Fibroblast of mammary gland (primary cell): ENCODE measurements at regions not wholly inside any gene's neighbourhood (a gene's known extent, or its start where the extent isn't known, plus 50 kb on each side); places are given as distances from the start of the nearest gene placed in this dataset.

Source experiments
- DNase-seq: peaks from one replicate; pipeline ENCODE4 v3.0.0-alpha.2; 2010; ENCODE audit warnings: low read depth
- H3K4me3 ChIP-seq: 2 replicates; pipeline ENCODE4 v1.5.1; 2011; ENCODE audit warnings: low read depth, mild to moderate bottlenecking, low read length, moderate library complexity; ENCODE audit not compliant: control insufficient read depth
- TF ChIP-seq, protein P1 (sequence below): conservative IDR thresholded peaks from 2 replicates; pipeline ENCODE4 v1.5.1; 2011; ENCODE audit warnings: low read depth, low read length, inconsistent platforms; ENCODE audit not compliant: control insufficient read depth, insufficient read depth

DNA sequence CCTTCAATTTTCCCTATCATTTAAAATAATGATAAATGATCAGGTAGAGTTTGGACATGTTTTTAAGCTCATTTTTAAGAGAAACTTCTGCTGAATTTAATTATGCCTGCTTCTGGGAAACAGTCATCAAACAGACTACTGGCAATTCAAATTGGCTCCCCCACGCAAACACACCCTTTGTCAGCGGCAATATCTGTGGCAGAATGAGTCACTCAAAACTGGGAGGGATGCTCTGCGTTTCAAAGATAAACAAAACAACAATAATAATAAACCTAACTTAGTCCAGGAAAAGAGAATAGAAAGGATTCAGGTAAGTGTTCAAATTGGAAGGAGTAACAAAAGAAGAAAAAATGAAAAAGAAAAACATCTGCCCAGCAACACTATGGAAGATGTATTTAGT lies 108.1 kb upstream of the ERCC4 start:
- TF ChIP-seq, protein P1, sequence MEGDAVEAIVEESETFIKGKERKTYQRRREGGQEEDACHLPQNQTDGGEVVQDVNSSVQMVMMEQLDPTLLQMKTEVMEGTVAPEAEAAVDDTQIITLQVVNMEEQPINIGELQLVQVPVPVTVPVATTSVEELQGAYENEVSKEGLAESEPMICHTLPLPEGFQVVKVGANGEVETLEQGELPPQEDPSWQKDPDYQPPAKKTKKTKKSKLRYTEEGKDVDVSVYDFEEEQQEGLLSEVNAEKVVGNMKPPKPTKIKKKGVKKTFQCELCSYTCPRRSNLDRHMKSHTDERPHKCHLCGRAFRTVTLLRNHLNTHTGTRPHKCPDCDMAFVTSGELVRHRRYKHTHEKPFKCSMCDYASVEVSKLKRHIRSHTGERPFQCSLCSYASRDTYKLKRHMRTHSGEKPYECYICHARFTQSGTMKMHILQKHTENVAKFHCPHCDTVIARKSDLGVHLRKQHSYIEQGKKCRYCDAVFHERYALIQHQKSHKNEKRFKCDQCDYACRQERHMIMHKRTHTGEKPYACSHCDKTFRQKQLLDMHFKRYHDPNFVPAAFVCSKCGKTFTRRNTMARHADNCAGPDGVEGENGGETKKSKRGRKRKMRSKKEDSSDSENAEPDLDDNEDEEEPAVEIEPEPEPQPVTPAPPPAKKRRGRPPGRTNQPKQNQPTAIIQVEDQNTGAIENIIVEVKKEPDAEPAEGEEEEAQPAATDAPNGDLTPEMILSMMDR = no peak
- H3K4me3 ChIP-seq = no peak overlapping the region
- DNase-seq = no peak

DNA sequence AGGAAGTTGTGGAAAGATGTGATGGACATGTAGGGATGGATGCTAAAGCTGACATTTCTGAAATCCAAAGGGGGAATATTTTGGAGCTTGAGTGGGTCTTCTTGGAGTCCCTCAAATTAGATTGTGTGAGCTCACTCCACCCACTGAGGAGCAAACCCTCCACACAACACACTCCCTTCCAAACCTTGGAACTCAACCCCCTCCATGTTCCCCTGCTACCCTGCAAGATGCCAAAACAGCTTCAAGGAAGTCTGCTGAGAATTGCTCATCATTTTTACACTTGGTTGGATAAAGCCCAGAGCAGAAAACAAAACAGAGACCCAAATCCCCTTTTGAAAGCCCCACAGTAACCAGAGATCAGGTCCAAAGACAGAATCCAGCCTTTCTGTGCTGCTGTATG lies 103.3 kb upstream of the ERCC4 start:
- TF ChIP-seq, protein P1 = no peak
- no peak overlapping the region for H3K4me3 ChIP-seq
- DNase-seq = no peak

DNA sequence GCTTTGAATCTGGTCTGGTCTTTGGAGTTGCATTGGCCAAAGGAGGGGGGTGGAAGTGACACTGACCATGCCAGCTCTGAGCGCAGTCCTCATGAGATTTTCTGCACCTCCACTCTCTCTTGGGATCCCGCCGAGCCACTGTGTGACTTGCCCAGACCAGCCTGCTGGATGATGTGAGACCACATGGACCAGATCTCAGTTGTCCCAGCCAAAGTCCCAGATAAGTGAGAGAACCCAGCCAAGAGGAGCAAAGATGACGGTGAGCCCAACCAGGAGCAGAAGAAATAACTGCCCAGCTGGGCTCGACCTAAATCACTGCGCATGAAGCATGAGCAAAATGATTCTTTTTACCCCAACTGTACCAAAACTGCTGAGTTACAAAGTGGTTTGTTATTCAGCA lies 96.5 kb upstream of the ERCC4 start:
- no peak overlapping the region for H3K4me3 ChIP-seq
- DNase-seq = no peak
- TF ChIP-seq, protein P1 = no peak

DNA sequence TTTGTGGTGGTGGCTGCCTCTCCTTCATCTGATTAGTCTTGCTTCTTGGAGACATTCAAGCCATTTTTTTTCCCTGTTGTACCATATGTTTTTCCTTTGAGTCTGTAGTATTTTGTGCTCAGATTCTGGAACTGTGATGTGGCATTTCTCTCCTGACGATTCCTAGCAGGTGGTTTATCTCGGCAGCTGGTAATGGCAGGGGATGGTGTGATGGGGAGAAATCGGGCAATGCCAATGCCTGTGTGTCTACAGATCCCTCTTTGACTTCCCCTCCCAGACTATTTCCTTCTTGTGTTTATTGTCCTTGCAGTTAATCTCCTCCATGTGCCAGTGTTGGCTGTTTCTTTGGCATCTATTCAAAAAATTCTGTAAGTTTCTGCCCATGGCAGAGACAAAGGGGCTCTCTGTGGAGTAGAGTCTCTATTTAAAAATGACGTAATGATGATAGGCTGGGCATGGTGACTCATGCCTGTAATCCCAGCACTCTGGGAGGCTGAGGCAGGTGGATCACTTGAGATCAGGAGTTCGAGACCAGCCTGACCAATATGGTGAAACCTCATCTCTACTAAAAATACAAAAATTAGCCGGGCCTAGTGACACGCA lies 90.2 kb upstream of the ERCC4 start:
- no peak overlapping the region for H3K4me3 ChIP-seq
- no peak for DNase-seq
- TF ChIP-seq, protein P1 = no peak

DNA sequence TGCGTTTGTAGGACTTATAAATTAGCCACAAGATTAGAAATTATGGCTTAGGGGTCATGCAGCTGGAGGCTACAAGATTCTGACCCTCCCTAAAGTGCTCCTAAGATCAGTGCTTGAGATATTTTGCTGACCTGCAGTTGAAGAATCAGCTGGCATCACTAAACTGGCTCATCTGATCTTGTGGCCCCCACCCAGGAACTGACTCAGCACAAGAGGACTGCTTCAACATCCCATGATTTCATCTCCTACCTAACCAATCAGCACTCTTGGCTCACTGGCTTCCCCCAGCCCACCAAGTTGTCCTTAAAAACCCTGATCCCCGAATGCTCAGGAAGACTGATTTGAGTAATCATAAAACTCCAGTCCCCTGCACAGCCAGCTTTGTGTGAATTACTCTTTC lies 86.4 kb upstream of the ERCC4 start:
- no peak overlapping the region for H3K4me3 ChIP-seq
- TF ChIP-seq, protein P1 = no peak
- no peak for DNase-seq

DNA sequence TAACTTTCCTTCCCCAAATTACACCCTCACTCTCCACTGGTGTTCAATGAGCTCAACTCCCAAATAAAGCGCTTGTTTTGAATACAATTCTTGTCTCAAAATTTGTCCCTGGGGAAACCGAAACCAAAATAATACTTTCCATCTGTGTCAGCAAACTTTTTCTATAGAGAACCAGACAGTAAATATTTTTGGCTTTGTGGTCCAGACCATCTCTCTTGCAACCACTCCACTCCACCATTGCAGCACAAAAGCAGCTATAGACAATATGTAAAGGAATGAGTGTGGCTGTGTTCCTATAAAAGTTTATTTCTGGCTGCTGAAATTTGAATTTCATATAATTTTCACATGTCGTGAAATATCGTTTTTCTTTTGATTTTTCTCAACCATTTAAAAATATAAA lies 84.6 kb upstream of the ERCC4 start:
- DNase-seq = no peak
- TF ChIP-seq, protein P1 = no peak
- no peak overlapping the region for H3K4me3 ChIP-seq
